HEK293 (cell line): ENCODE measurements at regions not wholly inside any gene's neighbourhood (a gene's known extent, or its start where the extent isn't known, plus 50 kb on each side); places are given as distances from the start of the nearest gene placed in this dataset.

Experiments
- ATF2 ChIP-seq: fragments of 450-650 bp; formaldehyde crosslinking; IDR thresholded peaks from 2 replicates; pipeline ENCODE4 v1.5.1; 2016; ENCODE audit warnings: missing biosample characterization, missing genetic modification characterization, low read depth
- GLIS2 ChIP-seq: fragments of 450-650 bp; formaldehyde crosslinking; IDR thresholded peaks from 2 replicates; pipeline ENCODE4 v1.5.1; 2016; ENCODE audit warnings: missing biosample characterization, missing genetic modification characterization
- INSM2 ChIP-seq: fragments of 450-650 bp; formaldehyde crosslinking; IDR thresholded peaks from 2 replicates; pipeline ENCODE4 v1.5.1; 2016; ENCODE audit warnings: missing biosample characterization, missing genetic modification characterization
- MZF1 ChIP-seq: fragments of 450-650 bp; formaldehyde crosslinking; IDR thresholded peaks from 2 replicates; pipeline ENCODE4 v1.5.1; 2017; ENCODE audit warnings: missing biosample characterization, missing genetic modification characterization, borderline replicate concordance
- RBAK ChIP-seq: fragments of 450-650 bp; formaldehyde crosslinking; IDR thresholded peaks from 2 replicates; pipeline ENCODE4 v1.5.1; 2016; ENCODE audit warnings: missing biosample characterization, missing genetic modification characterization
- WT1 ChIP-seq: fragments of 450-650 bp; formaldehyde crosslinking; IDR thresholded peaks from 2 replicates; pipeline ENCODE4 v1.5.1; 2016; ENCODE audit warnings: missing biosample characterization, missing genetic modification characterization
- ZBTB17 ChIP-seq: fragments of 450-650 bp; formaldehyde crosslinking; IDR thresholded peaks from 2 replicates; pipeline ENCODE4 v1.5.1; 2016; ENCODE audit warnings: missing biosample characterization, missing genetic modification characterization
- ZBTB21 ChIP-seq: fragments of 450-650 bp; formaldehyde crosslinking; IDR thresholded peaks from 2 replicates; pipeline ENCODE4 v1.5.1; 2017; ENCODE audit warnings: missing biosample characterization, missing genetic modification characterization
- ZBTB7A ChIP-seq: fragments of 450-650 bp; formaldehyde crosslinking; IDR thresholded peaks from 2 replicates; pipeline ENCODE4 v1.5.1; 2016; ENCODE audit warnings: low read depth, missing biosample characterization, missing genetic modification characterization
- ZFP41 ChIP-seq: fragments of 450-650 bp; formaldehyde crosslinking; IDR thresholded peaks from 2 replicates; pipeline ENCODE4 v1.5.1; 2016; ENCODE audit warnings: missing biosample characterization, missing genetic modification characterization, borderline replicate concordance
- ZFP69B ChIP-seq: fragments of 450-650 bp; formaldehyde crosslinking; IDR thresholded peaks from 2 replicates; pipeline ENCODE4 v1.5.1; 2016; ENCODE audit warnings: missing biosample characterization, missing genetic modification characterization
- ZNF10 ChIP-seq: fragments of 450-650 bp; formaldehyde crosslinking; IDR thresholded peaks from 2 replicates; pipeline ENCODE4 v1.5.1; 2017; ENCODE audit warnings: missing biosample characterization, missing genetic modification characterization
- ZNF155 ChIP-seq: fragments of 450-650 bp; formaldehyde crosslinking; IDR thresholded peaks from 2 replicates; pipeline ENCODE4 v1.5.1; 2016; ENCODE audit warnings: missing biosample characterization, missing genetic modification characterization
- ZNF221 ChIP-seq: fragments of 450-650 bp; formaldehyde crosslinking; IDR thresholded peaks from 2 replicates; pipeline ENCODE4 v1.5.1; 2017; ENCODE audit warnings: missing biosample characterization, missing genetic modification characterization, borderline replicate concordance
- ZNF24 ChIP-seq: fragments of 450-650 bp; formaldehyde crosslinking; IDR thresholded peaks from 2 replicates; pipeline ENCODE4 v1.5.1; 2016; ENCODE audit warnings: missing biosample characterization, missing genetic modification characterization
- ZNF266 ChIP-seq: fragments of 450-650 bp; formaldehyde crosslinking; IDR thresholded peaks from 2 replicates; pipeline ENCODE4 v1.5.1; 2016; ENCODE audit warnings: missing biosample characterization, missing genetic modification characterization, low read depth
- ZNF335 ChIP-seq: fragments of 450-650 bp; formaldehyde crosslinking; conservative IDR thresholded peaks from 2 replicates; pipeline ENCODE4 v1.5.1; 2016; ENCODE audit warnings: missing biosample characterization, missing genetic modification characterization
- ZNF394 ChIP-seq: fragments of 450-650 bp; formaldehyde crosslinking; IDR thresholded peaks from 2 replicates; pipeline ENCODE4 v1.5.1; 2016; ENCODE audit warnings: missing biosample characterization, missing genetic modification characterization, mild to moderate bottlenecking, moderate library complexity, borderline replicate concordance
- ZNF426 ChIP-seq: fragments of 450-650 bp; formaldehyde crosslinking; IDR thresholded peaks from 2 replicates; pipeline ENCODE4 v1.5.1; 2017; ENCODE audit warnings: missing biosample characterization, missing genetic modification characterization, mild to moderate bottlenecking, inconsistent platforms, moderate library complexity
- ZNF473 ChIP-seq: fragments of 450-650 bp; formaldehyde crosslinking; IDR thresholded peaks from 2 replicates; pipeline ENCODE4 v1.5.1; 2017; ENCODE audit warnings: missing biosample characterization, missing genetic modification characterization
- ZNF654 ChIP-seq: fragments of 450-650 bp; formaldehyde crosslinking; IDR thresholded peaks from 2 replicates; pipeline ENCODE4 v1.5.1; 2016; ENCODE audit warnings: low read depth, missing biosample characterization, missing genetic modification characterization
- ZNF670 ChIP-seq: fragments of 450-650 bp; formaldehyde crosslinking; IDR thresholded peaks from 2 replicates; pipeline ENCODE4 v1.5.1; 2016; ENCODE audit warnings: missing biosample characterization, missing genetic modification characterization, low read depth
- ZNF792 ChIP-seq: fragments of 450-650 bp; formaldehyde crosslinking; IDR thresholded peaks from 2 replicates; pipeline ENCODE4 v1.5.1; 2016; ENCODE audit warnings: missing biosample characterization, missing genetic modification characterization
- ZNF843 ChIP-seq: fragments of 450-650 bp; formaldehyde crosslinking; IDR thresholded peaks from 2 replicates; pipeline ENCODE4 v1.5.1; 2016; ENCODE audit warnings: missing biosample characterization, missing genetic modification characterization
- ZXDB ChIP-seq: fragments of 450-650 bp; formaldehyde crosslinking; IDR thresholded peaks from 2 replicates; pipeline ENCODE4 v1.5.1; 2016; ENCODE audit warnings: missing biosample characterization, missing genetic modification characterization
- TF ChIP-seq, protein P1 (sequence below): fragments of 450-650 bp; formaldehyde crosslinking; IDR thresholded peaks from 2 replicates; pipeline ENCODE4 v1.5.1; 2016; ENCODE audit warnings: missing biosample characterization, missing genetic modification characterization
- TF ChIP-seq, protein P2 (sequence below): fragments of 450-650 bp; formaldehyde crosslinking; IDR thresholded peaks from 2 replicates; pipeline ENCODE4 v1.5.1; 2016; ENCODE audit warnings: missing biosample characterization, missing genetic modification characterization
- TF ChIP-seq, protein P3 (sequence below): fragments of 450-650 bp; formaldehyde crosslinking; IDR thresholded peaks from 2 replicates; pipeline ENCODE4 v1.5.1; 2016; ENCODE audit warnings: missing biosample characterization, missing genetic modification characterization
- TF ChIP-seq, protein P4 (sequence below): fragments of 450-650 bp; formaldehyde crosslinking; IDR thresholded peaks from 2 replicates; pipeline ENCODE4 v1.5.0; 2017; ENCODE audit warnings: missing biosample characterization, missing genetic modification characterization, borderline replicate concordance

DNA sequence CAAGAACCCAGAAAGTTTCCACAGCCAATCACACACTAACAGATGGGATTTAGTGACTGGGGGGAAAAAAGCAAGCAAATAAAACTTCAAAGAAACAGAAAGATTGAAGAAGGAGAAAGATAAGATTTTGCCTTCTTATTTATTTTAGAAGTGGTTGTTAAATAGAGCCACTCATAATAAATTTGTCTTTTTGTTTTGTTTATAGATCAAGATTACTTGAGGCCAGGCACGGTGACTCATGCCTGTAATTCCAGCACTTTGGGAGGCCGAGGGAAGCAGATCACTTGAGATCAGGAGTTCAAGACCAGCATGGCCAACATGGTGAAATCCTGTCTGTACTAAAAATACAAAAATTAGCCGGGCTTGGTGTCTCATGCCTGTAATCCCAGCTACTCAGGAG, 94.9 kb upstream of the RANBP3L start (continued):
- TF ChIP-seq ZNF426 (tag by site-specific recombination) (no peak), ZNF670 (tag by site-specific recombination) (no peak), ZNF24 (tag by site-specific recombination) (no peak), RBAK (no peak), ZFP41 (tag by site-specific recombination) (no peak), MZF1 (tag by site-specific recombination) (no peak; the same call in 1 of the 2 replicates), ZNF792 (tag by site-specific recombination) (no peak), ZNF654 (0 out of 2 replicates have a peak, but pooled peaks have one; percentile 2), WT1 (tag by site-specific recombination) (no peak), ZFP69B (tag by site-specific recombination) (peak; percentile 59), INSM2 (tag by site-specific recombination) (peak; percentile 74; the same call in 1 of the 2 replicates), ZBTB7A (tag by site-specific recombination) (no peak), ZNF473 (tag by site-specific recombination) (no peak), ZNF394 (no peak), ZNF221 (tag by site-specific recombination) (no peak), ATF2 (no peak), ZXDB (tag by site-specific recombination) (peak; percentile 91), ZBTB21 (tag by site-specific recombination) (no peak), ZNF266 (tag by site-specific recombination) (no peak), GLIS2 (tag by site-specific recombination) (no peak), ZNF843 (peak; percentile 94), ZNF155 (tag by site-specific recombination) (no peak), ZBTB17 (no peak), ZNF10 (tag by site-specific recombination) (no peak), ZNF335 (tag by site-specific recombination) (0 out of 2 replicates have a peak, but pooled peaks have one; percentile 26)
- TF ChIP-seq, protein P1, sequence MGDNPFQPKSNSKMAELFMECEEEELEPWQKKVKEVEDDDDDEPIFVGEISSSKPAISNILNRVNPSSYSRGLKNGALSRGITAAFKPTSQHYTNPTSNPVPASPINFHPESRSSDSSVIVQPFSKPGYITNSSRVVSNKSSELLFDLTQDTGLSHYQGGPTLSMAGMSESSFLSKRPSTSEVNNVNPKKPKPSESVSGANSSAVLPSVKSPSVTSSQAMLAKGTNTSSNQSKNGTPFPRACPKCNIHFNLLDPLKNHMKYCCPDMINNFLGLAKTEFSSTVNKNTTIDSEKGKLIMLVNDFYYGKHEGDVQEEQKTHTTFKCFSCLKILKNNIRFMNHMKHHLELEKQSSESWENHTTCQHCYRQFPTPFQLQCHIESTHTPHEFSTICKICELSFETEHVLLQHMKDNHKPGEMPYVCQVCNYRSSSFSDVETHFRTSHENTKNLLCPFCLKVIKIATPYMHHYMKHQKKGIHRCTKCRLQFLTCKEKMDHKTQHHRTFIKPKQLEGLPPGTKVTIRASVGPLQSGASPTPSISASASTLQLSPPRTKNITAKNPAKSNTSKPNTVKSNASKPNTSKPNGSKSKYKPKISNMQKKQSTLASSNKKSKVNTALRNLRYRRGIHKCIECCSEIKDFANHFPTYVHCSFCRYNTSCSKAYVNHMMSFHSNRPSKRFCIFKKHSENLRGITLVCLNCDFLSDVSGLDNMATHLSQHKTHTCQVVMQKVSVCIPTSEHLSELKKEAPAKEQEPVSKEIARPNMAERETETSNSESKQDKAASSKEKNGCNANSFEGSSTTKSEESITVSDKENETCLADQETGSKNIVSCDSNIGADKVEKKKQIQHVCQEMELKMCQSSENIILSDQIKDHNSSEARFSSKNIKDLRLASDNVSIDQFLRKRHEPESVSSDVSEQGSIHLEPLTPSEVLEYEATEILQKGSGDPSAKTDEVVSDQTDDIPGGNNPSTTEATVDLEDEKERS: no peak
- TF ChIP-seq, protein P2, sequence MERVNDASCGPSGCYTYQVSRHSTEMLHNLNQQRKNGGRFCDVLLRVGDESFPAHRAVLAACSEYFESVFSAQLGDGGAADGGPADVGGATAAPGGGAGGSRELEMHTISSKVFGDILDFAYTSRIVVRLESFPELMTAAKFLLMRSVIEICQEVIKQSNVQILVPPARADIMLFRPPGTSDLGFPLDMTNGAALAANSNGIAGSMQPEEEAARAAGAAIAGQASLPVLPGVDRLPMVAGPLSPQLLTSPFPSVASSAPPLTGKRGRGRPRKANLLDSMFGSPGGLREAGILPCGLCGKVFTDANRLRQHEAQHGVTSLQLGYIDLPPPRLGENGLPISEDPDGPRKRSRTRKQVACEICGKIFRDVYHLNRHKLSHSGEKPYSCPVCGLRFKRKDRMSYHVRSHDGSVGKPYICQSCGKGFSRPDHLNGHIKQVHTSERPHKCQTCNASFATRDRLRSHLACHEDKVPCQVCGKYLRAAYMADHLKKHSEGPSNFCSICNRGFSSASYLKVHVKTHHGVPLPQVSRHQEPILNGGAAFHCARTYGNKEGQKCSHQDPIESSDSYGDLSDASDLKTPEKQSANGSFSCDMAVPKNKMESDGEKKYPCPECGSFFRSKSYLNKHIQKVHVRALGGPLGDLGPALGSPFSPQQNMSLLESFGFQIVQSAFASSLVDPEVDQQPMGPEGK (tag by site-specific recombination): no peak
- TF ChIP-seq, protein P3, sequence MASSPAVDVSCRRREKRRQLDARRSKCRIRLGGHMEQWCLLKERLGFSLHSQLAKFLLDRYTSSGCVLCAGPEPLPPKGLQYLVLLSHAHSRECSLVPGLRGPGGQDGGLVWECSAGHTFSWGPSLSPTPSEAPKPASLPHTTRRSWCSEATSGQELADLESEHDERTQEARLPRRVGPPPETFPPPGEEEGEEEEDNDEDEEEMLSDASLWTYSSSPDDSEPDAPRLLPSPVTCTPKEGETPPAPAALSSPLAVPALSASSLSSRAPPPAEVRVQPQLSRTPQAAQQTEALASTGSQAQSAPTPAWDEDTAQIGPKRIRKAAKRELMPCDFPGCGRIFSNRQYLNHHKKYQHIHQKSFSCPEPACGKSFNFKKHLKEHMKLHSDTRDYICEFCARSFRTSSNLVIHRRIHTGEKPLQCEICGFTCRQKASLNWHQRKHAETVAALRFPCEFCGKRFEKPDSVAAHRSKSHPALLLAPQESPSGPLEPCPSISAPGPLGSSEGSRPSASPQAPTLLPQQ (tag by site-specific recombination): 0 out of 2 replicates have a peak, but pooled peaks have one; percentile 17
- TF ChIP-seq, protein P4, sequence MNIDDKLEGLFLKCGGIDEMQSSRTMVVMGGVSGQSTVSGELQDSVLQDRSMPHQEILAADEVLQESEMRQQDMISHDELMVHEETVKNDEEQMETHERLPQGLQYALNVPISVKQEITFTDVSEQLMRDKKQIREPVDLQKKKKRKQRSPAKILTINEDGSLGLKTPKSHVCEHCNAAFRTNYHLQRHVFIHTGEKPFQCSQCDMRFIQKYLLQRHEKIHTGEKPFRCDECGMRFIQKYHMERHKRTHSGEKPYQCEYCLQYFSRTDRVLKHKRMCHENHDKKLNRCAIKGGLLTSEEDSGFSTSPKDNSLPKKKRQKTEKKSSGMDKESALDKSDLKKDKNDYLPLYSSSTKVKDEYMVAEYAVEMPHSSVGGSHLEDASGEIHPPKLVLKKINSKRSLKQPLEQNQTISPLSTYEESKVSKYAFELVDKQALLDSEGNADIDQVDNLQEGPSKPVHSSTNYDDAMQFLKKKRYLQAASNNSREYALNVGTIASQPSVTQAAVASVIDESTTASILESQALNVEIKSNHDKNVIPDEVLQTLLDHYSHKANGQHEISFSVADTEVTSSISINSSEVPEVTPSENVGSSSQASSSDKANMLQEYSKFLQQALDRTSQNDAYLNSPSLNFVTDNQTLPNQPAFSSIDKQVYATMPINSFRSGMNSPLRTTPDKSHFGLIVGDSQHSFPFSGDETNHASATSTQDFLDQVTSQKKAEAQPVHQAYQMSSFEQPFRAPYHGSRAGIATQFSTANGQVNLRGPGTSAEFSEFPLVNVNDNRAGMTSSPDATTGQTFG (tag by site-specific recombination): no peak
